ENCODE measurements at regions not wholly inside any gene's neighbourhood (a gene's known extent, or its start where the extent isn't known, plus 50 kb on each side); places are given as distances from the start of the nearest gene placed in this dataset.

- DNase-seq: no peak
These were observed 975.7 kb upstream of the RBFOX1 start for GRCh38 chr16:6356911-6357310.

- DNase-seq: no peak
These were observed 982.9 kb upstream of the RBFOX1 start for GRCh38 chr16:6349725-6350124.

GRCh38 chr16:6345090-6345489 is 987.6 kb upstream of the RBFOX1 start:
- DNase-seq: no peak

- DNase-seq: no peak
These were observed 989.5 kb upstream of the RBFOX1 start for GRCh38 chr16:6343157-6343556.

GRCh38 chr16:6341981-6342380 is 990.7 kb upstream of the RBFOX1 start:
- DNase-seq: no peak

- no peak for DNase-seq
These were observed 997.6 kb upstream of the RBFOX1 start for GRCh38 chr16:6335072-6335471.

GRCh38 chr16:6331770-6332169 is 1000.9 kb upstream of the RBFOX1 start:
- DNase-seq: no peak

- no peak for DNase-seq
These were observed 1014.7 kb upstream of the RBFOX1 start for GRCh38 chr16:6317934-6318333.

GRCh38 chr16:6309271-6309670 is 1023.4 kb upstream of the RBFOX1 start:
- no peak for DNase-seq

- no peak for DNase-seq
These were observed 1024.5 kb upstream of the RBFOX1 start for GRCh38 chr16:6308176-6308575.

- DNase-seq: no peak
These were observed 1032.1 kb upstream of the RBFOX1 start for GRCh38 chr16:6300523-6300922.

- DNase-seq: no peak
These were observed 1034.8 kb upstream of the RBFOX1 start for GRCh38 chr16:6297666-6298410.

- DNase-seq: no peak
These were observed 1046.5 kb upstream of the RBFOX1 start for GRCh38 chr16:6286176-6286575.

GRCh38 chr16:6284731-6285130 is 1047.9 kb upstream of the RBFOX1 start:
- DNase-seq: no peak

- no peak for DNase-seq
These were observed 1050.7 kb upstream of the RBFOX1 start for GRCh38 chr16:6281994-6282393.

- no peak for DNase-seq
These were observed 1051.4 kb upstream of the RBFOX1 start for GRCh38 chr16:6281274-6281673.

GRCh38 chr16:6280055-6280454 is 1052.6 kb upstream of the RBFOX1 start:
- no peak for DNase-seq

GRCh38 chr16:6279286-6279685 is 1053.4 kb upstream of the RBFOX1 start:
- DNase-seq: no peak

GRCh38 chr16:6274351-6274750 is 1058.3 kb upstream of the RBFOX1 start:
- no peak for DNase-seq

- no peak for DNase-seq
These were observed 1065.0 kb upstream of the RBFOX1 start for GRCh38 chr16:6267682-6268081.

GRCh38 chr16:6266703-6267102 is 1065.9 kb upstream of the RBFOX1 start:
- no peak for DNase-seq

- no peak for DNase-seq
These were observed 1066.7 kb upstream of the RBFOX1 start for GRCh38 chr16:6265968-6266367.

GRCh38 chr16:6258056-6258455 is 1074.6 kb upstream of the RBFOX1 start:
- DNase-seq: no peak

GRCh38 chr16:6252541-6252940 is 1080.1 kb upstream of the RBFOX1 start:
- DNase-seq: no peak

GRCh38 chr16:6250511-6250910 is 1082.1 kb upstream of the RBFOX1 start:
- no peak for DNase-seq

All from NCI-H2107 (cell line).